ENCODE measurements at regions not wholly inside any gene's neighbourhood (a gene's known extent, or its start where the extent isn't known, plus 50 kb on each side); places are given as distances from the start of the nearest gene placed in this dataset.

GRCh38 chr11:92071660-92072059, 153.0 kb upstream of the FAT3 start:
- Histone ChIP-seq H3K9me3 (peaks cover 0 to 25% (median 6%) of the 10 kb centered on the region in 4 donors), H3K36me3 (no peaks in the 10 kb centered on the region), H3K27me3 (no peaks in the 10 kb centered on the region), H3K4me1 (no peaks in the 10 kb centered on the region), H3K4me3 (no peak overlapping the region), H3K27ac (replicated peaks in 1 of 4) (no peak overlapping the region)
- TF ChIP-seq EP300 (IDR thresholded peaks at IDR 0.05) (no peak), POLR2A (IDR thresholded peaks at IDR 0.05; ENCODE audit: low read depth) (no peak), CTCF (IDR thresholded peaks at IDR 0.05) (no peak), POLR2AphosphoS5 (IDR thresholded peaks at IDR 0.05) (no peak)
- DNase-seq (ENCODE audit: extremely low spot score): no peak
- intact Hi-C loops (cut with DNase I): no loop called here

- H3K4me1 ChIP-seq: no peaks in the 10 kb centered on the region
- no peak overlapping the region for H3K4me3 ChIP-seq
- H3K27ac ChIP-seq (replicated peaks in 1 of 4): no peak overlapping the region
- peaks cover 0 to 25% (median 6%) of the 10 kb centered on the region in 4 donors for H3K9me3 ChIP-seq
- no peaks in the 10 kb centered on the region for H3K36me3 ChIP-seq
- intact Hi-C loops (cut with DNase I): no loop called here
- TF ChIP-seq EP300 (IDR thresholded peaks at IDR 0.05) (no peak), POLR2AphosphoS5 (IDR thresholded peaks at IDR 0.05) (no peak), CTCF (IDR thresholded peaks at IDR 0.05) (no peak), POLR2A (IDR thresholded peaks at IDR 0.05; ENCODE audit: low read depth) (no peak)
- no peaks in the 10 kb centered on the region for H3K27me3 ChIP-seq
- 100% methylated on average over 1 of the region's 1 CpG for WGBS
- DNase-seq (ENCODE audit: extremely low spot score): no peak
Measured at GRCh38 chr11:92070026-92070889, 154.4 kb upstream of the FAT3 start.

GRCh38 chr11:92067016-92067415, 157.6 kb upstream of the FAT3 start:
- no peak for DNase-seq (ENCODE audit: extremely low spot score)
- no peaks in the 10 kb centered on the region for H3K4me1 ChIP-seq
- intact Hi-C loops (cut with DNase I): no loop called here
- H3K9me3 ChIP-seq: peaks cover 0 to 8% (median 0%) of the 10 kb centered on the region in 4 donors
- TF ChIP-seq POLR2AphosphoS5 (IDR thresholded peaks at IDR 0.05): no peak
- no peak for TF ChIP-seq POLR2A (IDR thresholded peaks at IDR 0.05; ENCODE audit: low read depth)
- no peak for TF ChIP-seq EP300 (IDR thresholded peaks at IDR 0.05)
- TF ChIP-seq CTCF (IDR thresholded peaks at IDR 0.05): no peak
- H3K27ac ChIP-seq (replicated peaks in 1 of 4): no peak overlapping the region
- no peaks in the 10 kb centered on the region for H3K36me3 ChIP-seq
- H3K4me3 ChIP-seq: no peak overlapping the region
- H3K27me3 ChIP-seq: no peaks in the 10 kb centered on the region

- Histone ChIP-seq H3K36me3 (no peaks in the 10 kb centered on the region), H3K27ac (replicated peaks in 1 of 4) (no peak overlapping the region), H3K9me3 (no peaks in the 10 kb centered on the region), H3K27me3 (no peaks in the 10 kb centered on the region), H3K4me1 (no peaks in the 10 kb centered on the region), H3K4me3 (no peak overlapping the region)
- no peak for DNase-seq (ENCODE audit: extremely low spot score)
- intact Hi-C loops (cut with DNase I): no loop called here
- no peak for TF ChIP-seq POLR2A (IDR thresholded peaks at IDR 0.05; ENCODE audit: low read depth)
- TF ChIP-seq EP300 (IDR thresholded peaks at IDR 0.05): no peak
- TF ChIP-seq POLR2AphosphoS5 (IDR thresholded peaks at IDR 0.05): no peak
- TF ChIP-seq CTCF (IDR thresholded peaks at IDR 0.05): no peak
- WGBS: 78% methylated on average over 3 of the region's 3 CpGs
Measured at GRCh38 chr11:92061456-92062062, 163.1 kb upstream of the FAT3 start.
